ENCODE measurements at regions not wholly inside any gene's neighbourhood (a gene's known extent, or its start where the extent isn't known, plus 50 kb on each side); places are given as distances from the start of the nearest gene placed in this dataset.

DNA sequence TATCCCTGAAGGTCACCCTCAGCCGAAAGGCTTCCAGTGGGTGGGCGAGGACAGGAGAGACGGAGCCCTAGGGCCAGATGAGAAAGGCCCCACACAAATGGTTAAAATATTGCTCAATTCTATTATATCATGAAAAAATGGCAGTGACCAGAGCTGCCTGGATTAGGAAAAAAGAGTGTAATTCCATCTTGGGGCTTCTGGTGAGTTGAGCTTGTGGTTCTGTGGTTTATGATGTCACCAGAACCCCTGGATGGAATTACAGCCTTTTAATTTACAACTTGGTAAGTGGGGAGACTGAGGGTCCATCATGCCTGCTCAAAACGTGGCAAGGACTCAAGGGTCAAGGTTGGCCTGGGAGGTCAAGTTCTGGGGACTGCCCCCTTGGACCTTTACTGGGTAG, 55.5 kb upstream of the STC2 start:
- DNase-seq (ENCODE audit: extremely low read depth, low read depth) = no peak

DNA sequence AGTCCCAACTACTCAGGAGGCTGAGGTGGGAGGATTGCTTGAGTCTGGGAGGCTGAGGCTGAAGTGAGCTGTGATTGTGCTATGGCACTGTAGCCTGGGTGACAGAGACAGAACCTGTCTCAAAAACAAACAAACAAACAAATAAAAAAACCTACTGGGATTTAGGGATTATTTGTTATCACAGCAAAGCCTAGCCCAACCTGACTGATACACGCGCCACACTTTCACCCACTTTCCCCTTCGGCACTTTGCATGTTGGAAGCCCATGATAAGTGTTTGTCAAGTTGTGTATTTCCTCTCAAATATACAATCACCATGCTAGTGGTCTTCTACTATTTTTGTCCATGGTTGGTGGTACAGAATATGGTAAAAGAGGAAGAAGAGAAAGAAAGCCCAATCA, 50.5 kb upstream of the STC2 start:
- no peak for DNase-seq (ENCODE audit: extremely low read depth, low read depth)
